ENCODE measurements at regions not wholly inside any gene's neighbourhood (a gene's known extent, or its start where the extent isn't known, plus 50 kb on each side); places are given as distances from the start of the nearest gene placed in this dataset.

GRCh38 chr19:30144242-30144758 is 202.3 kb downstream of the URI1 start:
- Histone ChIP-seq H3K36me3 (ENCODE audit: control insufficient read depth, insufficient read depth, low read length) (no peaks in the 10 kb centered on the region), H3K4me3 (ENCODE audit: low read depth, low read length) (no peak overlapping the region), H3K9me3 (no peaks in the 10 kb centered on the region), H3K27me3 (replicated peaks; ENCODE audit: control insufficient read depth, insufficient read depth, low read length) (no peaks in the 10 kb centered on the region), H3K4me1 (no peaks in the 10 kb centered on the region)
- intact Hi-C loops (cut with micrococcal nuclease; ENCODE audit: unreplicated experiment), result no loop called here
- CTCF ChIA-PET, result no interaction called here
- H3K4me3 Mint-ChIP-seq (ENCODE audit: unreplicated experiment), result no peak overlapping the region
- BruUV-seq (replicated peaks), result no TSS peak
- POLR2A ChIA-PET, result no interaction called here
- H3K36me3 Mint-ChIP-seq (ENCODE audit: insufficient read depth, unreplicated experiment), result no peaks in the 10 kb centered on the region
- DNase-seq, result no peak
- H3K4me1 Mint-ChIP-seq (ENCODE audit: low read depth, unreplicated experiment), result no peaks in the 10 kb centered on the region
- no peak overlapping the region for H3K27ac Mint-ChIP-seq (ENCODE audit: unreplicated experiment)
- no peak for TF ChIP-seq CTCF (IDR thresholded peaks at IDR 0.05; ENCODE audit: insufficient read depth in 1 of 2, low read depth in 1 of 2, low read length in 1 of 2, severe bottlenecking in 1 of 2, unreplicated experiment in 1 of 2)
- no peaks in the 10 kb centered on the region for H3K9me3 Mint-ChIP-seq (ENCODE audit: unreplicated experiment)
- H3K27me3 Mint-ChIP-seq (ENCODE audit: insufficient read depth, unreplicated experiment), result peaks cover 12% of the 10 kb centered on the region

DNA sequence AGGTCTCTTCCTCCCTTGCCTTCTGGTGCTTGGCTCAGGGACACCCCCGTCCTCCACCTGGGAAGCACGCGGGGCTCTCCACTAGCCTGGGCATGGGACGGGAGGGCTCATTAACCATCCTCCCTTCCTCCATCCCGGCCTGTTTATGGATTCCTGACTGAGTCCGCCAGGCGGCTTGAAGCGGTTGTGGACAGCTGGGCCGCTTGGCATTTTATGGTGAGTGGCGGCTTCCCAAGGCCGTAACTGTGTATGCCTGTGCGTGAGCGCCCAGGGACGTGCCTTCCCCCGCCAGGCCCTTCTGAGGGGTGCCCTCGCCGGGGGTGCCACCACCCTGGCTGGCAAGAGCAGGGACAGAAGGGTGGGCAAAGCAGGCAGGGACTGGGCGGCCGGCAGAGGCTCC is 202.8 kb downstream of the URI1 start:
- Mint-ChIP-seq H3K36me3 (ENCODE audit: insufficient read depth, unreplicated experiment) (no peaks in the 10 kb centered on the region), H3K4me3 (ENCODE audit: unreplicated experiment) (no peak overlapping the region), H3K4me1 (ENCODE audit: low read depth, unreplicated experiment) (no peaks in the 10 kb centered on the region), H3K27me3 (ENCODE audit: insufficient read depth, unreplicated experiment) (peaks cover 13% of the 10 kb centered on the region), H3K9me3 (ENCODE audit: unreplicated experiment) (no peaks in the 10 kb centered on the region), H3K27ac (ENCODE audit: unreplicated experiment) (no peak overlapping the region)
- H3K9me3 ChIP-seq, result no peaks in the 10 kb centered on the region
- intact Hi-C loops (cut with micrococcal nuclease; ENCODE audit: unreplicated experiment), result no loop called here
- ChIA-PET CTCF (no interaction called here), POLR2A (no interaction called here)
- H3K4me3 ChIP-seq (ENCODE audit: low read depth, low read length), result no peak overlapping the region
- H3K36me3 ChIP-seq (ENCODE audit: control insufficient read depth, insufficient read depth, low read length), result no peaks in the 10 kb centered on the region
- no peaks in the 10 kb centered on the region for H3K27me3 ChIP-seq (replicated peaks; ENCODE audit: control insufficient read depth, insufficient read depth, low read length)
- no TSS peak for BruUV-seq (replicated peaks)
- no peaks in the 10 kb centered on the region for H3K4me1 ChIP-seq
- no peak for TF ChIP-seq CTCF (IDR thresholded peaks at IDR 0.05; ENCODE audit: insufficient read depth in 1 of 2, low read depth in 1 of 2, low read length in 1 of 2, severe bottlenecking in 1 of 2, unreplicated experiment in 1 of 2)
- DNase-seq, result no peak

DNA sequence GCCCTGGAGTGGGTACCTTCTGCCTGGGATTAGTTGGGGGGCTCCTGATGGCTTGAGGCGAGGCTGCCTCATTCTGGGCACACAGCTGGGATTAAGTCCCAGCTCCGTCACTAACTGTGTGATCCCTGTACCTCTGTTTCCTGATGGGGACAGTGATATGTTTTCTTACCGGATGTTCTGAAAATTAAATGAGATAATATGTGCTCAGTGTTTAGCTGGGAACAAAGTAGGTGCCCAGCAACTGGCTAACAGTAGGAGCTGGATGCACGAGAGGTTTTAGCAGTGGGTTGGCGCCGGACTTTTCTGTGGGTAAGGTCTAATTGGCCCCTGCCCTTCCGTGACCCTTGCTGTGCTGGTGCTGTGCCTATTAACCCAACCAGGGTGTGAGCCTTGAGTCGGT is 203.4 kb downstream of the URI1 start:
- ChIA-PET CTCF (no interaction called here), POLR2A (no interaction called here)
- H3K36me3 ChIP-seq (ENCODE audit: control insufficient read depth, insufficient read depth, low read length), result no peaks in the 10 kb centered on the region
- BruUV-seq (replicated peaks), result no TSS peak
- Mint-ChIP-seq H3K4me3 (ENCODE audit: unreplicated experiment) (no peak overlapping the region), H3K36me3 (ENCODE audit: insufficient read depth, unreplicated experiment) (no peaks in the 10 kb centered on the region), H3K27me3 (ENCODE audit: insufficient read depth, unreplicated experiment) (peaks cover 16% of the 10 kb centered on the region), H3K4me1 (ENCODE audit: low read depth, unreplicated experiment) (no peaks in the 10 kb centered on the region), H3K9me3 (ENCODE audit: unreplicated experiment) (no peaks in the 10 kb centered on the region), H3K27ac (ENCODE audit: unreplicated experiment) (no peak overlapping the region)
- intact Hi-C loops (cut with micrococcal nuclease; ENCODE audit: unreplicated experiment), result no loop called here
- DNase-seq, result no peak
- H3K4me3 ChIP-seq (ENCODE audit: low read depth, low read length), result no peak overlapping the region
- no peaks in the 10 kb centered on the region for H3K9me3 ChIP-seq
- H3K4me1 ChIP-seq, result no peaks in the 10 kb centered on the region
- no peak for TF ChIP-seq CTCF (IDR thresholded peaks at IDR 0.05; ENCODE audit: insufficient read depth in 1 of 2, low read depth in 1 of 2, low read length in 1 of 2, severe bottlenecking in 1 of 2, unreplicated experiment in 1 of 2)
- H3K27me3 ChIP-seq (replicated peaks; ENCODE audit: control insufficient read depth, insufficient read depth, low read length), result no peaks in the 10 kb centered on the region
